Glutamatergic neuron (in vitro differentiated cells): ENCODE measurements at regions not wholly inside any gene's neighbourhood (a gene's known extent, or its start where the extent isn't known, plus 50 kb on each side); places are given as distances from the start of the nearest gene placed in this dataset.

Source experiments
- DNase-seq: peaks from one replicate; pipeline ENCODE4 v3.0.0; 2022
- H3K27ac Mint-ChIP-seq: one replicate; pipeline ENCODE4 v1.8.0; 2020; ENCODE audit warnings: mild to moderate bottlenecking, mixed read lengths, inconsistent platforms; ENCODE audit not compliant: unreplicated experiment
- H3K27me3 Mint-ChIP-seq: one replicate; pipeline ENCODE4 v1.8.0; 2020; ENCODE audit warnings: mild to moderate bottlenecking, moderate library complexity, mixed read lengths, inconsistent platforms; ENCODE audit not compliant: unreplicated experiment
- H3K36me3 Mint-ChIP-seq: one replicate; pipeline ENCODE4 v1.8.0; 2020; ENCODE audit warnings: mild to moderate bottlenecking, mixed read lengths, inconsistent platforms; ENCODE audit not compliant: unreplicated experiment
- H3K4me1 Mint-ChIP-seq: one replicate; pipeline ENCODE4 v1.8.0; 2020; ENCODE audit warnings: mild to moderate bottlenecking, low read depth, mixed read lengths, inconsistent platforms; ENCODE audit not compliant: unreplicated experiment
- H3K4me3 Mint-ChIP-seq: one replicate; pipeline ENCODE4 v1.8.0; 2020; ENCODE audit warnings: mild to moderate bottlenecking, mixed read lengths, inconsistent platforms; ENCODE audit not compliant: unreplicated experiment
- H3K9me3 Mint-ChIP-seq: one replicate; pipeline ENCODE4 v1.8.0; 2020; ENCODE audit warnings: mild to moderate bottlenecking, moderate library complexity, mixed read lengths, inconsistent platforms; ENCODE audit not compliant: unreplicated experiment
- CTCF ChIP-seq: fragments of 200-600 bp; sonication (generic); IDR thresholded peaks from one replicate; pipeline ENCODE4 v1.5.0; 2021; ENCODE audit not compliant: partially characterized antibody, unreplicated experiment

- H3K27ac Mint-ChIP-seq, result no peak overlapping the region
- H3K27me3 Mint-ChIP-seq, result no peaks in the 10 kb centered on the region
- no peaks in the 10 kb centered on the region for H3K9me3 Mint-ChIP-seq
- no peak for DNase-seq
- no peak overlapping the region for H3K4me3 Mint-ChIP-seq
- no peak for TF ChIP-seq CTCF
- no peaks in the 10 kb centered on the region for H3K4me1 Mint-ChIP-seq
- no peaks in the 10 kb centered on the region for H3K36me3 Mint-ChIP-seq
Observed at GRCh38 chr2:80715433-80715832, 410.9 kb upstream of the LRRTM1 start.

- Mint-ChIP-seq H3K27me3 (no peaks in the 10 kb centered on the region), H3K4me3 (no peak overlapping the region), H3K27ac (no peak overlapping the region), H3K9me3 (no peaks in the 10 kb centered on the region), H3K36me3 (no peaks in the 10 kb centered on the region), H3K4me1 (no peaks in the 10 kb centered on the region)
- DNase-seq, result no peak
- TF ChIP-seq CTCF, result no peak
Observed at GRCh38 chr2:80711915-80712314, 407.4 kb upstream of the LRRTM1 start.

- TF ChIP-seq CTCF, result no peak
- Mint-ChIP-seq H3K4me1 (no peaks in the 10 kb centered on the region), H3K27ac (no peak overlapping the region), H3K36me3 (no peaks in the 10 kb centered on the region), H3K4me3 (no peak overlapping the region), H3K9me3 (no peaks in the 10 kb centered on the region), H3K27me3 (no peaks in the 10 kb centered on the region)
- no peak for DNase-seq
Observed at GRCh38 chr2:80706951-80707350, 402.4 kb upstream of the LRRTM1 start.

GRCh38 chr2:80706541-80706940 is 402.0 kb upstream of the LRRTM1 start:
- Mint-ChIP-seq H3K9me3 (no peaks in the 10 kb centered on the region), H3K36me3 (no peaks in the 10 kb centered on the region), H3K4me3 (no peak overlapping the region), H3K27me3 (no peaks in the 10 kb centered on the region), H3K27ac (no peak overlapping the region), H3K4me1 (no peaks in the 10 kb centered on the region)
- no peak for DNase-seq
- no peak for TF ChIP-seq CTCF

- Mint-ChIP-seq H3K36me3 (no peaks in the 10 kb centered on the region), H3K4me1 (no peaks in the 10 kb centered on the region), H3K27ac (no peak overlapping the region), H3K9me3 (no peaks in the 10 kb centered on the region), H3K27me3 (no peaks in the 10 kb centered on the region), H3K4me3 (no peak overlapping the region)
- no peak for TF ChIP-seq CTCF
- no peak for DNase-seq
Observed at GRCh38 chr2:80703532-80703931, 399.0 kb upstream of the LRRTM1 start.
